Duodenal mucosa (tissue), 2 donors: ENCODE measurements at regions not wholly inside any gene's neighbourhood (a gene's known extent, or its start where the extent isn't known, plus 50 kb on each side); places are given as distances from the start of the nearest gene placed in this dataset.

ENCODE experiments used
- H3K27ac ChIP-seq: one replicate; pipeline ENCODE4 v1.7.0; 2013; ENCODE audit warnings: low read depth, low read length
- H3K27me3 ChIP-seq, 2 donors: one replicate each; pipeline ENCODE4 v1.7.0; 2013; ENCODE audit warnings: low read length in 2 of 2, control low read depth in 1 of 2; ENCODE audit not compliant: insufficient read depth in 2 of 2, control insufficient read depth in 1 of 2
- H3K36me3 ChIP-seq, 2 donors: one replicate each; pipeline ENCODE4 v1.7.0; 2013; ENCODE audit warnings: low read length in 2 of 2, control low read depth in 1 of 2; ENCODE audit not compliant: insufficient read depth in 2 of 2, control insufficient read depth in 1 of 2
- H3K4me1 ChIP-seq, 2 donors: one replicate each; pipeline ENCODE4 v1.7.0; 2013; ENCODE audit warnings: low read length in 2 of 2, control low read depth in 1 of 2; ENCODE audit not compliant: insufficient read depth in 2 of 2, control insufficient read depth in 1 of 2
- H3K4me3 ChIP-seq, 2 donors: one replicate each; pipeline ENCODE4 v1.7.0; 2013; ENCODE audit warnings: low read length in 2 of 2, low read depth in 1 of 2
- H3K9ac ChIP-seq, 2 donors: one replicate each; pipeline ENCODE4 v1.7.0; 2013; ENCODE audit warnings: low read length in 2 of 2, low read depth in 1 of 2
- H3K9me3 ChIP-seq, 2 donors: one replicate each; pipeline ENCODE4 v1.7.0; 2013; ENCODE audit warnings: low read length in 2 of 2, control low read depth in 1 of 2; ENCODE audit not compliant: control insufficient read depth in 1 of 2

DNA sequence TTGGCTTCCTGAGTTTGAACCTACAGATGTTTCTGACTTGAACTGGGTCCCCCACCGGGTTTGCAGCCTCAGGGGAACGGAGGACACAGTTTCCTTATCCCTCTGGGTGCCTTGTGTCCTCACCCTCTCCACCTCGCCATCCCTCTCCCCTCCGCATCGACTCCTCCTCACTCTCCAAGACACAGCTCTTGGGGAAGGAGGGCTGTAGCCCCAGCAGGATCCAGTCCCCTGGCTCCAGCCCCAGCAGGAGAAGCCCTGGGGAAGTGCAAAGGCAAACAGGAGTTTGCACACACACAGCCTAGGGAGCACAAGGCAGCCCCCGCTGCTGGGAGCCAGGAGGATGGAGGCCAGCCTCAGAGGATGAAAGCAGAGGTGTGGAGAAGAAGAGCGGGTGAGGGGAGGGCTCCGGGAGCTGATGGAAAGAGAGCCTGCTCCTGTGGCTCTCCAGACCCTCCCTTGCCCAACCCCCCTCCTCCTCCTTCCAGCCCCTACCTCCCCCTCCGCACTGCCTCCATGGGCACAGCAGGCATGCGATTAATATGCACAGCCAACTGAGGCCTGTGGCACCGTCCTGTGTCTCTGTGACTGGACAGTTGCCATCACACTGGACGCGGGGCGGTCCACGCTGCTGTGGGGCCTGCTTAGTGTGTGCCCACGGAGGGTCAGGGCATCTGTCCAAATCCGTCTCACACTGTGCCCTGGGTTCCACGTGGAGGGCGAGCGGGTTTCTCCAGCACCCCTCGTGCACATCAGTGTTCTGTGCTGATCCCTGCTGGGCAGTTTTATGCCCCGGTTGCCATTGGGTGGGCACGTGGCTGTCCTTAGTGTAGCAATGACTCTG lies 193.7 kb upstream of the DIO3 start:
- no peak overlapping the region for H3K9ac ChIP-seq
- no peaks in the 10 kb centered on the region for H3K27me3 ChIP-seq
- no peak overlapping the region for H3K4me3 ChIP-seq
- no peaks in the 10 kb centered on the region for H3K36me3 ChIP-seq
- no peaks in the 10 kb centered on the region for H3K9me3 ChIP-seq
- H3K27ac ChIP-seq = no peak overlapping the region
- no peaks in the 10 kb centered on the region for H3K4me1 ChIP-seq

DNA sequence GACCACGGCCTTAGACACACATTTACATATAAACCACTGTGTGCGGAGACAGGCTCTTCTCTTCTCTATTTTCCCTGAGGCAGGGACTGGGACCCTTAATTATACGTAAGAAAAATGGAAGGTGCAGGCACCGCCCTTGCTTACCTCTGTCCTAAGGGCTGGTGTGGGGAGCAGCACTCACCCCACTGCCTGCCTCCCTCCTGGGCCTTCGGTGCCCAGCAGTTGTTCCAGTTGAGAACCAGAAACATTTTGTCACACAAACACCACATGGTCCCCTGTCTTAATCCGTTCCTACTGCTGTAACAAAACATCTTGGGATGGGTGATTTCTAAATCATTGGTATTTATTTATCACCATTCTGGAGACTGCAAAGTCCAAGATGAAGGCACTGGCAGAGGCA lies 192.7 kb upstream of the DIO3 start:
- Histone ChIP-seq H3K9me3 (no peaks in the 10 kb centered on the region), H3K27me3 (no peaks in the 10 kb centered on the region), H3K9ac (no peak overlapping the region), H3K36me3 (no peaks in the 10 kb centered on the region), H3K27ac (no peak overlapping the region), H3K4me1 (no peaks in the 10 kb centered on the region), H3K4me3 (no peak overlapping the region)

DNA sequence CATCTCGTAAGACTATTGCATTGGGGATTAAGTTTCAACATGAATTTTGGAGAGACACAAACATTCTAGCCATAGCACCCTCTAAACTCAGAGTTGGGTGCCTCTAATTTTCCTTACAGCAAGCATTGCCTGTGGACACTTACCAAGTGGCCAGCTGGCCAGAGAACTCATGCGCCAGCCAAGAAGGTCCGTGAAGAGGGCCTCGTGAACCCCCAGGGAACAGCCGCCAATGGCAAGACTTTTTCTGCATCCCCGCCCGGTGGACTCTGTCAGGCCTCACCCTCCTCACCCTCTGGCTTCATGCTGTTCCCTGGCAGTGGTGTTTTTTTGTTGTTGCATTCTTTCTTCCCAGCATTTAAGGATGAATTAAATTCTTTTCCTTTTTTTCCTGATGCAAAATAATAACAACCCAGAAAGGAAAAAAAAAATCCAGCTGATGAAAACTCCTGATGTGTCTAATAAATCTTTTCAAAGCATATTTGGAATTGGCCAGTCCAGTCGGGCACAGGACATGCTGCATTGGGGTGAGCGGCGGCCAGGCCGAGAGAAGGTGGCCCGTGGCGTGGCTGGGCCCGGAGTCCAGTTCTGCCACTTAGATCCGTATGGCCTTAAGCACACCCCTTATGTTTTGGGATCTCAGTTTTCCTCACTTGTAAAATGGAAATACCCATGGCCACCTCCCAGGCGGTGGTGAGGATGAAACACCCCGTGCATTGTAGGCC lies 191.9 kb upstream of the DIO3 start:
- no peak overlapping the region for H3K9ac ChIP-seq
- no peak overlapping the region for H3K27ac ChIP-seq
- no peaks in the 10 kb centered on the region for H3K36me3 ChIP-seq
- no peak overlapping the region for H3K4me3 ChIP-seq
- no peaks in the 10 kb centered on the region for H3K4me1 ChIP-seq
- no peaks in the 10 kb centered on the region for H3K9me3 ChIP-seq
- H3K27me3 ChIP-seq = no peaks in the 10 kb centered on the region

DNA sequence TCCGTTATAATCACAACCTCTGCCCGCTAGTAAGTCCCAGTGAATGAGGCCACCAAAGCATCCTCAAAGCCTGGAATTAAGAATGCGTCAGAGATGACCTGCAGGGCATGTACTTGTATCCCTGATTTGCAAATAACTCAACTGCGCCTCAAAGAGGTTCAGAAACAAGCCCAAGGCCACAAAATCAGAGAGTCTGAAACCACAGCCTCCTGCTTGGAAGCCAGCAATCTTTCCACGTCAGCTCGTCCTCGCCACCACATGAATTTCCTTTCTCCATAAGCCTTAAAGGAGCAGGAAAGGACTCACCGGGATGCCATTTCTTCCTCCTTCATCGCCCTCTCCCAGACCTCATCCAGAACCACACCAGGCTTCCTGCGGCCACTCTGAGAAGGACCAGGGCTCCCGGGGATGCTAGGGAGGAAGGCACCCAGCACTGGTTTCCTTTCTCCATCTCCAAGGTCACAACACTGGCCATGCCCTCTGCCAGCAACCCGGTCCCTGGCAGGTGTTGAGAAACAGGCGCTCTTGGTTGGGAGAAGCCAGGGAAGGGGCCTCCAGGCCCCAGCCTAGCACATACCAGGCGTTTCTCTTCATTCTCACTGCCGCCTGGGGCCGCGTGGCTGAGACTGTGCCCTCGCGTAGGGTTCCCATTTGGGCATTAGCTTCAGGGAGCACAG lies 191.2 kb upstream of the DIO3 start:
- Histone ChIP-seq H3K27ac (no peak overlapping the region), H3K9ac (no peak overlapping the region), H3K4me1 (no peaks in the 10 kb centered on the region), H3K9me3 (no peaks in the 10 kb centered on the region), H3K4me3 (no peak overlapping the region), H3K36me3 (no peaks in the 10 kb centered on the region), H3K27me3 (no peaks in the 10 kb centered on the region)

DNA sequence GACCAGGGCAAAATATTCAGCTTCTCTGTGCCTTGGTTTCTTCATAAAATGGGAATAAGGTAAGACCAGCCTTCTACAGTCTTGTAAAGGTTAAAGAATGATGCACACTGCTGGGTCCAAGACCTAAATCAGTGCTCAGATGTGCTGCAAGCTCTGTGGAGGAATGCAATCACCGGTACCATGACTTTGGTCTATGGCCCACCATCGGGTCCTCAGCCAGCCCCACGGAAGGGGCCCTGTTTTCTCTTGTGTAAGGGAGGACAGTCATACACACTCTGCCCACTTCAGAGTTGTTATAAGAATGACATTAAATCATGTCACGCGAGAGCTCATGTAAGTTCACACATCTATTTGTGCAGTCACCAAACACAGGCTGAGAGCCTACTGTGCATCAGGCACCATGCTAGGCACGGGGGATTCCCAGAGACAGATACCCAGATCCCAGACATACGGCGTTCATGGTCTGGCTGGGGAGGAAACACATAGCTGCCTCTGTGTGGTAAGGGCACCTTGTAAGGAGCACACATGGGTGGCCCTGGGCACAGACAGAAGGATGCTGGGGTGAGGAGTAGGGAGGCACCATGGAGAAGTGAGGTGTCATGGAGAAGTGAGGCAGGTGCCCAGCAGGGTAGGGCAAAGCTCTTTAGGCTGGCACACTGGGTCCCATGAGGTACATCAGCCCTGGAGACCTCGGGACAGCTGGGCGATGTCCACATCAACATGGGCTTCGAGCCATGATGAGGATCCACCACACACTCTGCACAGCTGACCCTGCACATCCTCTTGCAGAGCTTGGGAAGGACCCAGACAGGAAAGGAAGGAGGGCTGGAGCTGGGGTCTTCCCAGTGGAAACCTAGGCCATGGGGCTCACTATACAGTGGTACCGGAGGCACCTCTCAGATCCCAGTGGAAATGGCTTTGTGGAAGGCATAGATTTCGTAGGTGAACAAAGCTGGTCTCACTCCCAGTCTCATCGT lies 190.4 kb upstream of the DIO3 start:
- Histone ChIP-seq H3K27me3 (no peaks in the 10 kb centered on the region), H3K9ac (no peak overlapping the region), H3K9me3 (no peaks in the 10 kb centered on the region), H3K36me3 (no peaks in the 10 kb centered on the region), H3K4me1 (no peaks in the 10 kb centered on the region), H3K27ac (no peak overlapping the region), H3K4me3 (no peak overlapping the region)

DNA sequence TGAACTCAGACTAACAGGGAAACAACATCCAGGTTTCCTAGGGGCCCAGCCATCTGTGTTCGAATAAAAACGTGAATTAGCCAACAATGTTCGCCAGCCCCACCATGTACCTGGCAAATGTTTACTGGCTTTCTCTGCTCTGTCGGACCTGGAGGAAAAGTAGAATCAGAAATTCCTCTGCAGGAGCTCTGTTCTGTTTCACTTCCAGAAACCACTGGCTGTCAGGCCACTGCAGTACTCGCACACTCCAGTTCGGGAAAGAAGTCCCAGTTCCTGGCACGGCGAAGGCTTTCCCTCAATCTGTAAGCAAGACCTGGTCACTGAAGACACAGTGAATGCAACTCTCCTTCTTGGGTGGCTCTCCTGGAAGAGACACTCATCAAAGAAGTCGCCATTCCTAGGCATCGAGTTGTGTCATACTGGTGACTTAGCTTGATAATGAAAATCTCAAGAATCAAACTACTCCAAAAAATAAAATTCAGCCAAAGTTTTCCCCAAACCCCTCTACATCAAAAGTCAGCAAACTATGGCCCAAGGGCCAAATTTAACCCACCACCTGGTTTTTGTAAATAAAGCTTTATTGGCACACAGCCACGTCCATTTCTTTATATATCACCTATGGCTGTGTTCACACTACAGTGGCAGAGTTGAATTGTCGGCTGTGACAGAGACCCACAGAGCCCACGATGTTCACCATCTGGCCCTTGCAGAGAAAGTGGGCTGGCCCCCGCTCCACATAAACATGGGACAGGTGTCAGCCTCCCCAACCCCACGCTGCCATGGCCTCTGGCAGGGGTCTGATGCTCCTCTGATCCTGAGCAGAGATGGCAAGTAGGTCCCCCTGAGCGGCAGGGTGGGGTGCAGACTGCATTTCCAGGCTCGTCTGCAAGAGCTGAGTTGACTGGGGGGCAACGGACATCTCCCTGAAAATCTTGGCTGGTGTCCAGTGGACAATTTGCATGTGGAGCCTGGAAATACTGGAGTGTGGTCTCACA lies 189.2 kb upstream of the DIO3 start:
- no peaks in the 10 kb centered on the region for H3K27me3 ChIP-seq
- no peak overlapping the region for H3K27ac ChIP-seq
- no peaks in the 10 kb centered on the region for H3K36me3 ChIP-seq
- no peaks in the 10 kb centered on the region for H3K9me3 ChIP-seq
- no peak overlapping the region for H3K4me3 ChIP-seq
- H3K9ac ChIP-seq = no peak overlapping the region
- H3K4me1 ChIP-seq = no peaks in the 10 kb centered on the region

DNA sequence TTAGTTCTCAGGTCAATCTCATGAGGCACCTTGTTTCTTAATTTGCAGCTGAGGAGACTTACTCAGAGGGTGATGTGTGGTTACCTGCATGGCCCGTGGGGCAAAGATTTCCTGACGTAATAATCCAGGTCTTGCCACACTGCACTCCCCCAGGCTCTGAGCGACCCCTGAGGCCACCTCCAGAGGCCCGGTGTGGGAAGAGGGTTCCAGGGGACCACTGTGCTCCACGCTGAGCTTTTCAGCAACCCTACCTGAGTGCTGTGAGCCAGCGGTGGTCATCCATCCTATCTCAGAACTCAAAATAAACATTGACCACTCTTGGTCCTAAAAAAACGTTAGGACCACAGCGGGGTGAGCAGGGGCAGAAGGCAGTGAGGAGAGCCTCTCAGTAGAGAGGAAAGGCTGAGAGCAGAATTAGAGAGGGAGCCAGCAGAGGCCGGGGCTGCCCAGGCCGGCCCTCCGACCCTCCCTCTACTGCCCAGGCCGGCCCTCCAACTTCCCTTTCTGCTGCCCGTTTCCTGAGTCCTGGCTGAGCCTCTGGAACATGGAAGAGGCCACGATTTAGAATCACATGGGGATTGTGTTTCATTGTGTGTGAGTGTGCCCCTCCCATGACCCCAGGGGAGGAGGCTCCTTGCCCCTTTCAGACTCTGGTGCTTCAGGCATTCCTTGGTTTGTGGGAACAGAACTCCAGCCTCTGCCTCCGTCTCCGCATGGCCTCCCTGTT lies 188.2 kb upstream of the DIO3 start:
- no peaks in the 10 kb centered on the region for H3K4me1 ChIP-seq
- H3K36me3 ChIP-seq = no peaks in the 10 kb centered on the region
- no peak overlapping the region for H3K27ac ChIP-seq
- H3K9ac ChIP-seq = no peak overlapping the region
- no peaks in the 10 kb centered on the region for H3K27me3 ChIP-seq
- no peaks in the 10 kb centered on the region for H3K9me3 ChIP-seq
- no peak overlapping the region for H3K4me3 ChIP-seq

DNA sequence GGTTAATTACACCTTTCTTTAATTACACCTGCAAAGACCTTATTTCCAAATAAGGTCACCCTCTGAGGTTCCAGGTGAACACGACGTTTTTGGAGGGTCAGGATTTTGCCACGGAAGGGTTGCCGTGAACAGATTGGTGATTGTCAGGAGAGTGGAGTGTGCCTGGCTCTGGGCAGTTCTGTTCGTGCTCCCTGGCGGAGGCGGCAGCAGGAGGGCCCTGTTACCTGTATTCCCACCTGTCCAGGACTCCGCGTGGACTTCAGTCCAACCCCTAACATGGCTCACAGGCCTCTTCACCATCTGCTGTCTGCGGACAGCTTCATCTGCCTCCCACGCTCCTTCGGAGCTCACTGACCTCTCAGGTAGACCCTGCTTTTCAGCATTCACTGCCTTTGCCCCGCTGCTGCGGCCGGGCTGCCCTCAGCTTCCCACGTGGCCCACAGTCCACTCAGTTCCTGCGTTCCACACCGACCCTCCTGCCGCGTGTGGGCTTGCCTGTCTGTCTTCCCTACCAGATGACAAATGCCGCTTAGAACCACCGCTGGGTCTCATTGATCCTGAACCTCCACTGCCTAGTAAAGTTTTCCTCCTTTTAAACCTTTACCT lies 187.5 kb upstream of the DIO3 start:
- Histone ChIP-seq H3K9me3 (no peaks in the 10 kb centered on the region), H3K36me3 (no peaks in the 10 kb centered on the region), H3K27ac (no peak overlapping the region), H3K4me1 (no peaks in the 10 kb centered on the region), H3K4me3 (no peak overlapping the region), H3K27me3 (no peaks in the 10 kb centered on the region), H3K9ac (no peak overlapping the region)
